Endothelial cell of umbilical vein (primary cell): ENCODE measurements at regions not wholly inside any gene's neighbourhood (a gene's known extent, or its start where the extent isn't known, plus 50 kb on each side); places are given as distances from the start of the nearest gene placed in this dataset.
"Not testable (repeated sequence)": the region's sequence is repeated elsewhere in the genome, so short reads cannot be mapped to it uniquely, and the experiment has no call there.

Experiments used
- BruUV-seq: library from RNA; stranded (reverse); fragments of 400-500 nt; replicated peaks from 2 replicates; lab custom pipeline; 2021; lab: Mats Ljungman, UMichigan
- CTCF ChIA-PET: fragments of 300-600, 350-600 bp; sonication (Branson Sonifier 250); formaldehyde crosslinking; loops from one replicate; lab custom pipeline; 2021; ENCODE audit warnings: antibody characterized with exemption, inconsistent platforms; lab: Charles Lee
- POLR2A ChIA-PET: fragments of 300-600, 350-600 bp; sonication (Branson Sonifier 250); formaldehyde crosslinking; loops from one replicate; lab custom pipeline; 2021; ENCODE audit warnings: antibody characterized with exemption, inconsistent platforms; lab: Charles Lee
- DNase-seq: peaks from one replicate; pipeline ENCODE4 v3.0.0-alpha.2; 2011; ENCODE audit warnings: low read depth, low spot score
- FAIRE-seq: peaks from 2 replicates; lab custom pipeline; 2011; peaks lifted over from hg19 to GRCh38; lab: Jason Lieb, UNC
- H2AFZ ChIP-seq: 2 replicates; pipeline ENCODE4 v1.6.0; 2012; ENCODE audit warnings: low read depth, low read length, control low read depth, inconsistent platforms
- H3K27ac ChIP-seq: 2 replicates; pipeline ENCODE4 v1.5.1; 2011; ENCODE audit warnings: low read depth, mild to moderate bottlenecking, control low read depth, low read length, moderate library complexity; ENCODE audit not compliant: insufficient read depth
- H3K27me3 ChIP-seq, 2 experiments: 2 replicates each; pipeline versions ENCODE4 v1.6.0 to v1.6.1; 2011; ENCODE audit warnings: low read length in 2 of 2, mixed read lengths in 1 of 2; ENCODE audit not compliant: control insufficient read depth in 2 of 2, insufficient read depth in 2 of 2
- H3K36me3 ChIP-seq, 2 experiments: 2 replicates in 1 of 2; 3 replicates in 1 of 2; pipeline ENCODE4 v1.5.1; 2011; ENCODE audit warnings: low read length in 2 of 2, mild to moderate bottlenecking in 1 of 2, moderate library complexity in 1 of 2; ENCODE audit not compliant: control insufficient read depth in 2 of 2, insufficient read depth in 2 of 2; ENCODE audit errors: extremely low read depth in 1 of 2
- H3K4me1 ChIP-seq: 3 replicates; pipeline ENCODE4 v1.5.1; 2011; ENCODE audit warnings: mild to moderate bottlenecking, low read length; ENCODE audit not compliant: control insufficient read depth, insufficient read depth; ENCODE audit errors: extremely low read depth
- H3K4me2 ChIP-seq: 2 replicates; pipeline ENCODE4 v1.6.1; 2011; ENCODE audit warnings: low read length, control low read depth, mixed read lengths; ENCODE audit not compliant: insufficient read depth
- H3K4me3 ChIP-seq, 3 experiments: fragments of 200-600 bp in 1 of 3; sonication (generic), shearing (Covaris generic) in 1 of 3; replicated peaks in 1 of 3; 2 replicates each; pipeline ENCODE4 v1.5.1; 2011 to 2016; ENCODE audit warnings: control low read depth in 3 of 3, low read length in 3 of 3, mild to moderate bottlenecking in 2 of 3, inconsistent platforms in 1 of 3, low read depth in 1 of 3, moderate library complexity in 1 of 3; ENCODE audit not compliant: insufficient read depth in 1 of 3
- H3K79me2 ChIP-seq: 2 replicates; pipeline ENCODE4 v1.6.0; 2012; ENCODE audit warnings: low read length, inconsistent platforms; ENCODE audit not compliant: control insufficient read depth, insufficient read depth
- H3K9ac ChIP-seq: replicated peaks from 2 replicates; pipeline ENCODE3; 2011; ENCODE audit warnings: low read length, control low read depth; ENCODE audit not compliant: insufficient read depth; ENCODE audit errors: extremely low read depth
- H3K9me1 ChIP-seq: replicated peaks from 3 replicates; pipeline ENCODE4 v1.6.0; 2011; ENCODE audit warnings: mild to moderate bottlenecking, low read length; ENCODE audit not compliant: control insufficient read depth, insufficient read depth; ENCODE audit errors: extremely low read depth
- H3K9me3 ChIP-seq: replicated peaks from 2 replicates; pipeline ENCODE4 v1.5.1; 2012; ENCODE audit warnings: low read length, inconsistent platforms; ENCODE audit not compliant: control insufficient read depth, insufficient read depth
- H4K20me1 ChIP-seq: replicated peaks from 2 replicates; pipeline ENCODE3; 2011; ENCODE audit warnings: mild to moderate bottlenecking, low read length; ENCODE audit not compliant: control insufficient read depth, insufficient read depth; ENCODE audit errors: extremely low read depth
- GATA2 ChIP-seq: IDR thresholded peaks from 2 replicates; pipeline ENCODE4 v1.7.0; 2011; ENCODE audit warnings: low read depth, mild to moderate bottlenecking, moderate library complexity, mixed read lengths, low read length; ENCODE audit not compliant: insufficient read length, insufficient read depth
- MYC ChIP-seq: IDR thresholded peaks from one replicate; pipeline ENCODE4 v1.6.1; 2011; ENCODE audit warnings: mild to moderate bottlenecking, low read depth, low read length
- dilution Hi-C: fragments of 300-500 bp; cut with MboI; formaldehyde crosslinking; loops from one replicate; pipeline ENCODE4 v1.15.0; 2019; ENCODE audit warnings: low sequenced_read_pairs; ENCODE audit not compliant: extremely low pct_ligation_motif_present
- intact Hi-C: fragments of 100-400 bp; cut with micrococcal nuclease; formaldehyde crosslinking; loops from one replicate; pipeline ENCODE4 v1.10.0; 2022

GRCh38 chr5:143588933-143589662 is 185.6 kb upstream of the NR3C1 start:
- H3K27me3 ChIP-seq = no peaks in the 10 kb centered on the region
- POLR2A ChIA-PET = no interaction called here
- peak overlapping the region; percentile 58 for H2AFZ ChIP-seq
- FAIRE-seq (peak; percentile 74), DNase-seq (peak; percentile 14)
- intact Hi-C loops (loop anchor here (5.0 to 10.0 kb wide), 3 partner anchors 584 to 664 kb away; no protein-coding TSS in a partner anchor), dilution Hi-C loops (no loop called here)
- TF ChIP-seq MYC (no peak), GATA2 (peak; percentile 43)
- H3K36me3 ChIP-seq = no peaks in the 10 kb centered on the region
- H3K79me2 ChIP-seq = no peaks in the 10 kb centered on the region
- H4K20me1 ChIP-seq = no peaks in the 10 kb centered on the region
- no peak overlapping the region for H3K4me2 ChIP-seq
- H3K9ac ChIP-seq = no peak overlapping the region
- H3K9me1 ChIP-seq = no peaks in the 10 kb centered on the region
- no TSS peak for BruUV-seq
- H3K27ac ChIP-seq = no peak overlapping the region
- H3K4me1 ChIP-seq = peaks cover 20% of the 10 kb centered on the region
- H3K9me3 ChIP-seq = no peaks in the 10 kb centered on the region
- CTCF ChIA-PET = interaction anchor here (0.9 kb wide), 1 partner anchor 49 kb away, joined by 3 read pairs; no protein-coding TSS in a partner anchor
- no peak overlapping the region for H3K4me3 ChIP-seq

GRCh38 chr5:143588121-143588520 is 184.6 kb upstream of the NR3C1 start:
- H3K79me2 ChIP-seq, H3K9ac ChIP-seq, FAIRE-seq, POLR2A ChIA-PET, H3K36me3 ChIP-seq, H3K27me3 ChIP-seq, H3K9me3 ChIP-seq, H2AFZ ChIP-seq, H3K4me2 ChIP-seq, dilution Hi-C loops, H3K27ac ChIP-seq, H4K20me1 ChIP-seq, DNase-seq, H3K4me3 ChIP-seq, BruUV-seq, H3K9me1 ChIP-seq, CTCF ChIA-PET: not testable (repeated sequence)
- H3K4me1 ChIP-seq = peaks cover 20% of the 10 kb centered on the region
- intact Hi-C loops = loop anchor here (5.0 to 10.0 kb wide), 3 partner anchors 583 to 663 kb away; no protein-coding TSS in a partner anchor
